Transverse colon (tissue), 4 donors: ENCODE measurements at regions not wholly inside any gene's neighbourhood (a gene's known extent, or its start where the extent isn't known, plus 50 kb on each side); places are given as distances from the start of the nearest gene placed in this dataset.

Experiments
- DNase-seq: peaks from one replicate; pipeline ENCODE4 v3.0.0-alpha.2; 2019
- H3K27ac ChIP-seq, 4 donors: fragments of 200-600 bp; sonication (generic); 2 replicates each; pipeline ENCODE4 v1.5.1; 2016 to 2018; ENCODE audit warnings: inconsistent platforms in 4 of 4
- H3K27me3 ChIP-seq: fragments of 200-600 bp; sonication (generic); 2 replicates; pipeline ENCODE4 v1.5.1; 2017; ENCODE audit warnings: inconsistent platforms
- H3K36me3 ChIP-seq, 4 donors: fragments of 200-600 bp; sonication (generic); 2 replicates each; pipeline ENCODE4 v1.5.1; 2017 to 2019; ENCODE audit warnings: inconsistent platforms in 4 of 4
- H3K4me1 ChIP-seq, 4 donors: fragments of 200-600 bp; sonication (generic); 2 replicates each; pipeline ENCODE4 v1.5.1; 2017 to 2020; ENCODE audit warnings: inconsistent platforms in 4 of 4
- H3K4me3 ChIP-seq, 4 donors: fragments of 200-600 bp; sonication (generic); 1 replicate in 1 of 4; 2 replicates in 3 of 4; pipeline versions ENCODE4 v1.5.1 to v1.6.1; 2017 to 2019; ENCODE audit warnings: inconsistent platforms in 4 of 4
- H3K9me3 ChIP-seq, 2 donors: fragments of 200-600 bp; sonication (generic); 2 replicates each; pipeline ENCODE4 v1.5.1; 2017 to 2019; ENCODE audit warnings: inconsistent platforms in 2 of 2
- EP300 ChIP-seq: sonication (generic); formaldehyde crosslinking; IDR thresholded peaks from one replicate; pipeline ENCODE4 v1.6.1; 2017; ENCODE audit warnings: antibody characterized with exemption, low read depth
- POLR2A ChIP-seq: fragments of 450-650 bp; IDR thresholded peaks from one replicate; pipeline ENCODE4 v1.6.1; 2016; ENCODE audit warnings: antibody characterized with exemption, mild to moderate bottlenecking, moderate library complexity
- POLR2AphosphoS5 ChIP-seq, 3 donors: sonication (generic); formaldehyde crosslinking; IDR thresholded peaks; one replicate each; pipeline ENCODE4 v1.6.1; 2016; ENCODE audit warnings: antibody characterized with exemption in 3 of 3
- WGBS, 2 donors: methylation state at CpG; one replicate each; pipeline ENCODE4 v1.1.5; 2018; ENCODE audit warnings: low coverage in 1 of 2; 5-methylcytosine and 5-hydroxymethylcytosine counted together
- in situ Hi-C, 4 donors: fragments of 200-750 bp; cut with MboI; loops; one replicate each; pipeline versions ENCODE4 v1.15.0 to v1.15.1; 2017; ENCODE audit warnings: low sequenced_read_pairs in 3 of 4, low pct_ligation_motif_present in 1 of 4, low pct_unique_long_range_greater_than_20kb in 1 of 4
- intact Hi-C: fragments of 100-400 bp; cut with DNase I; formaldehyde crosslinking; loops from one replicate; pipeline ENCODE4 v1.15.1; 2023; ENCODE audit warnings: low total_unique reads
- TF ChIP-seq, protein P1 (sequence below), 5 experiments: fragments of 200-600 bp in 3 of 5; fragments of 450-650 bp in 2 of 5; sonication (generic) in 3 of 5; IDR thresholded peaks; 1 replicate in 2 of 5; 2 replicates in 3 of 5; pipeline ENCODE4 v1.5.1; 2016 to 2017; ENCODE audit warnings: antibody characterized with exemption in 5 of 5, inconsistent platforms in 3 of 5, mild to moderate bottlenecking in 2 of 5, moderate library complexity in 1 of 5

- WGBS, 2 donors: 82% methylated on average over 4 of the region's 4 CpGs; no CpG with 5 or more reads in 1 of the 2 donors
Measured at GRCh38 chr4:33470805-33471204, 2750.6 kb downstream of the PCDH7 start.

DNA sequence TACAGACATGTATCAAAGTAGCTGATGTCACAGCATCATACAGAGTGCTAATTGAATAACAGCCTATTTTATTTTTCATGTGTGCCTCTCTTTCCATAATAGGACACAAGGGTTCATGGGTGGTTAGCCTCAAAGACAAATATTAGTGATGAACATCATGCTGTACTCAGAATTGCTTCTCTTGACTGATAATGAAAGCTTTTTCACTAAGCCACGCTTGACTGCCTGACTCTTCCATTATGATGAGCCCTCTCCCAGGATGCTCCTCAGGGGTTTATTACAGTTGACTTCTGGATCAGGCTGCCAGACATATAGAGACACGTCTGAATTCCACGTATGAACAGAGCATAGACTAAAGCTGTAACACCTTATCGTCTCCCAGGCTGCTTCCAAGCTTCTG lies 2757.5 kb downstream of the PCDH7 start:
- Histone ChIP-seq H3K36me3 (no peaks in the 10 kb centered on the region), H3K4me1 (no peaks in the 10 kb centered on the region), H3K27ac (no peak overlapping the region), H3K4me3 (no peak overlapping the region), H3K27me3 (no peaks in the 10 kb centered on the region), H3K9me3 (no peaks in the 10 kb centered on the region)
- in situ Hi-C loops: no loop called here
- intact Hi-C loops: no loop called here
- DNase-seq: no peak
- TF ChIP-seq, protein P1, sequence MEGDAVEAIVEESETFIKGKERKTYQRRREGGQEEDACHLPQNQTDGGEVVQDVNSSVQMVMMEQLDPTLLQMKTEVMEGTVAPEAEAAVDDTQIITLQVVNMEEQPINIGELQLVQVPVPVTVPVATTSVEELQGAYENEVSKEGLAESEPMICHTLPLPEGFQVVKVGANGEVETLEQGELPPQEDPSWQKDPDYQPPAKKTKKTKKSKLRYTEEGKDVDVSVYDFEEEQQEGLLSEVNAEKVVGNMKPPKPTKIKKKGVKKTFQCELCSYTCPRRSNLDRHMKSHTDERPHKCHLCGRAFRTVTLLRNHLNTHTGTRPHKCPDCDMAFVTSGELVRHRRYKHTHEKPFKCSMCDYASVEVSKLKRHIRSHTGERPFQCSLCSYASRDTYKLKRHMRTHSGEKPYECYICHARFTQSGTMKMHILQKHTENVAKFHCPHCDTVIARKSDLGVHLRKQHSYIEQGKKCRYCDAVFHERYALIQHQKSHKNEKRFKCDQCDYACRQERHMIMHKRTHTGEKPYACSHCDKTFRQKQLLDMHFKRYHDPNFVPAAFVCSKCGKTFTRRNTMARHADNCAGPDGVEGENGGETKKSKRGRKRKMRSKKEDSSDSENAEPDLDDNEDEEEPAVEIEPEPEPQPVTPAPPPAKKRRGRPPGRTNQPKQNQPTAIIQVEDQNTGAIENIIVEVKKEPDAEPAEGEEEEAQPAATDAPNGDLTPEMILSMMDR (IDR thresholded peaks at IDR 0.05): no peak
- TF ChIP-seq EP300 (no peak), POLR2A (no peak), POLR2AphosphoS5 (IDR thresholded peaks at IDR 0.05) (no peak)
- WGBS, 2 donors: 73 to 100% methylated on average over 4 of the region's 4 CpGs

More at GRCh38 chr4:33470805-33471204, 2750.6 kb downstream of the PCDH7 start:
- Histone ChIP-seq H3K36me3 (no peaks in the 10 kb centered on the region), H3K4me3 (no peak overlapping the region), H3K9me3 (no peaks in the 10 kb centered on the region), H3K27ac (no peak overlapping the region), H3K4me1 (no peaks in the 10 kb centered on the region), H3K27me3 (no peaks in the 10 kb centered on the region)
- TF ChIP-seq EP300 (no peak), POLR2A (no peak), POLR2AphosphoS5 (IDR thresholded peaks at IDR 0.05) (no peak)
- TF ChIP-seq, protein P1 (IDR thresholded peaks at IDR 0.05): no peak
- no peak for DNase-seq
- intact Hi-C loops (no loop called here), in situ Hi-C loops (no loop called here)

GRCh38 chr4:33482773-33483172 lies 2761.5 kb downstream of the ARAP2 start:
- no peak overlapping the region for H3K4me3 ChIP-seq
- no peak overlapping the region for H3K27ac ChIP-seq
- no peaks in the 10 kb centered on the region for H3K36me3 ChIP-seq
- in situ Hi-C loops (no loop called here), intact Hi-C loops (no loop called here)
- H3K9me3 ChIP-seq: no peaks in the 10 kb centered on the region
- no peak for TF ChIP-seq POLR2AphosphoS5 (IDR thresholded peaks at IDR 0.05)
- TF ChIP-seq POLR2A: no peak
- TF ChIP-seq EP300: no peak
- TF ChIP-seq, protein P1 (IDR thresholded peaks at IDR 0.05): no peak
- no peaks in the 10 kb centered on the region for H3K27me3 ChIP-seq
- no peaks in the 10 kb centered on the region for H3K4me1 ChIP-seq
- WGBS, 2 donors: 26 to 40% methylated on average over 1 of the region's 1 CpG
- no peak for DNase-seq

DNA sequence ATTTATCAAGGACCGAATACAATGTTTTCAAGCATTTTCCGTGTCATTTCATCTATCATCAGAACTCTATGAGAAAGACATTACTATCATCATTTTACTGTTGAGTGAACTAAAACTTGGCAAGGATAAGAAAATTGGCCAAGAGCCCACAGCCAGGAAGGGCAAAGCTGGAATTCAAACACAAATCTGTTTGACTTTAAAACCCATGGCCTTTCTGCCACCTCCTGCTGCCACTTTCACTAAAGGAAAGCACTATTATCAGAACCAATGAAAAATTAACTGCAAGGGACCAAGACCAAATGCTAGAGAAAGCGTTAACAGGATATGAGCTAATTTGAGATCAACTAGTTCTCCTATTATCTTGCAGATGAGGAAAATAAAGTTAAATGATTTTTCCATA lies 2759.2 kb downstream of the ARAP2 start:
- H3K4me1 ChIP-seq: no peaks in the 10 kb centered on the region
- no peaks in the 10 kb centered on the region for H3K27me3 ChIP-seq
- H3K4me3 ChIP-seq: no peak overlapping the region
- H3K9me3 ChIP-seq: no peaks in the 10 kb centered on the region
- intact Hi-C loops (no loop called here), in situ Hi-C loops (no loop called here)
- no peak overlapping the region for H3K27ac ChIP-seq
- TF ChIP-seq, protein P1 (IDR thresholded peaks at IDR 0.05): no peak
- TF ChIP-seq EP300 (no peak), POLR2AphosphoS5 (IDR thresholded peaks at IDR 0.05) (no peak), POLR2A (no peak)
- DNase-seq: no peak
- WGBS, 2 donors: 70 to 75% methylated on average over 3 of the region's 3 CpGs
- no peaks in the 10 kb centered on the region for H3K36me3 ChIP-seq
